ENCODE measurements at regions not wholly inside any gene's neighbourhood (a gene's known extent, or its start where the extent isn't known, plus 50 kb on each side); places are given as distances from the start of the nearest gene placed in this dataset.

DNA sequence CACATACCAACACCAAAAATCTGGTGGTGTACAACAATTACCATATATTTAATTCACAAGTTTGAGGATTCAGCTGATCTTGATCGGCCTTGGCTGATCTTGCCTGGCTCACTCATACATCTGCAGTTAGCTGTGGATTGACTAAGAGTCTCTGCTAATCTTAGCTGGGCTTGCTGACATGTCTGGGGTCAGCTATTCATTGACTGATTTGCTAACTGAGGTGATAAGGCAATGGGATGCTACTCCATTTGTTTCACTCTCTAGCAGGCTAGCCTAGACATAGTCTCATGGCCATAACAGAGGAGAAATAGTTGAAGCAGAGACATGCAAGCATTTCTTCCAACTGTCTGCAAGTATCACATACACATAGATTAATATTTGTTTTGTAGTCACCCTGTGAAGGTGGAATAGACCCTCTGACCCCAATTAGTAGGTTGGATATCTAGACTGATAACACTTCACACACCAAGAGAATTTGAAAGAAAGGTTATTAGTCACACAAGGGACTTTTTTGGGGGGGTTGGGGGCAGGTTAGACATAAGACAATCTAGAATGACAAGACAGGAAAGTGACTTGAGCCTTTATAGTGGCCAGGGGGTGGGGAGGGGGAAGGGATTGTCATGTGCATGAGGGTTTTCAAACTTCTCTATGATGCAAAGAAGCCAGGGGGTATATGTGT is 142.3 kb downstream of the BARHL2 start:
- no peaks in the 10 kb centered on the region for H3K4me1 ChIP-seq
- no peak overlapping the region for H3K4me3 ChIP-seq
- intact Hi-C loops (cut with DNase I; ENCODE audit: low total_unique reads) = no loop called here
- 93 to 100% methylated on average over 1 of the region's 1 CpG for WGBS, 2 donors
- H3K9me3 ChIP-seq = no peaks in the 10 kb centered on the region
- H3K27ac ChIP-seq = no peak overlapping the region
- no peak for TF ChIP-seq POLR2A (IDR thresholded peaks at IDR 0.05)
- TF ChIP-seq, protein P1, sequence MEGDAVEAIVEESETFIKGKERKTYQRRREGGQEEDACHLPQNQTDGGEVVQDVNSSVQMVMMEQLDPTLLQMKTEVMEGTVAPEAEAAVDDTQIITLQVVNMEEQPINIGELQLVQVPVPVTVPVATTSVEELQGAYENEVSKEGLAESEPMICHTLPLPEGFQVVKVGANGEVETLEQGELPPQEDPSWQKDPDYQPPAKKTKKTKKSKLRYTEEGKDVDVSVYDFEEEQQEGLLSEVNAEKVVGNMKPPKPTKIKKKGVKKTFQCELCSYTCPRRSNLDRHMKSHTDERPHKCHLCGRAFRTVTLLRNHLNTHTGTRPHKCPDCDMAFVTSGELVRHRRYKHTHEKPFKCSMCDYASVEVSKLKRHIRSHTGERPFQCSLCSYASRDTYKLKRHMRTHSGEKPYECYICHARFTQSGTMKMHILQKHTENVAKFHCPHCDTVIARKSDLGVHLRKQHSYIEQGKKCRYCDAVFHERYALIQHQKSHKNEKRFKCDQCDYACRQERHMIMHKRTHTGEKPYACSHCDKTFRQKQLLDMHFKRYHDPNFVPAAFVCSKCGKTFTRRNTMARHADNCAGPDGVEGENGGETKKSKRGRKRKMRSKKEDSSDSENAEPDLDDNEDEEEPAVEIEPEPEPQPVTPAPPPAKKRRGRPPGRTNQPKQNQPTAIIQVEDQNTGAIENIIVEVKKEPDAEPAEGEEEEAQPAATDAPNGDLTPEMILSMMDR (IDR thresholded peaks at IDR 0.05) = no peak
- no peaks in the 10 kb centered on the region for H3K36me3 ChIP-seq (ENCODE audit: low read depth, missing control alignments)
- H3K27me3 ChIP-seq = no peaks in the 10 kb centered on the region
- no peak for DNase-seq

DNA sequence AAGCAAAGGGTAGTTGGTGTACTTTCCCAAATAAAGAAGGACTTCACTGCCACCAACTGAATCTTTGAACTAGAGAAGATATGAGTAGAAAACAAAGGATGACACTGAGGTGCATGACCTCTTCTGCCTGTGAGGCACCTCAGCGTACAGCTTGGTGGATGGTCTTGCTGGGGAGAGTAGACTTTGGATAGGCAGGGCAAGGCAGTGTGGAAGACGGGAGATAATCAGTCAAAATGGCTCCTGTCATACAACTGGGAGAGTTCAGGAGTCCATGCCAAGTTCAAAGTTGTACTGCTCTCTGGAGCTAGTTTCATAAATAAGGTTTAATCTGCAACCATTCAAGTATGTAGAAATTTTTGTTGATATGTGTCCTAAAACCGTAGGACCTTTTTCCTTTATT is 143.4 kb downstream of the BARHL2 start:
- Histone ChIP-seq H3K36me3 (ENCODE audit: low read depth, missing control alignments) (no peaks in the 10 kb centered on the region), H3K4me1 (no peaks in the 10 kb centered on the region), H3K9me3 (no peaks in the 10 kb centered on the region), H3K4me3 (no peak overlapping the region), H3K27me3 (no peaks in the 10 kb centered on the region), H3K27ac (no peak overlapping the region)
- intact Hi-C loops (cut with DNase I; ENCODE audit: low total_unique reads) = no loop called here
- 77 to 86% methylated on average over 3 of the region's 3 CpGs for WGBS, 2 donors
- TF ChIP-seq POLR2A (IDR thresholded peaks at IDR 0.05) = no peak
- TF ChIP-seq, protein P1 (IDR thresholded peaks at IDR 0.05) = no peak
- no peak for DNase-seq

DNA sequence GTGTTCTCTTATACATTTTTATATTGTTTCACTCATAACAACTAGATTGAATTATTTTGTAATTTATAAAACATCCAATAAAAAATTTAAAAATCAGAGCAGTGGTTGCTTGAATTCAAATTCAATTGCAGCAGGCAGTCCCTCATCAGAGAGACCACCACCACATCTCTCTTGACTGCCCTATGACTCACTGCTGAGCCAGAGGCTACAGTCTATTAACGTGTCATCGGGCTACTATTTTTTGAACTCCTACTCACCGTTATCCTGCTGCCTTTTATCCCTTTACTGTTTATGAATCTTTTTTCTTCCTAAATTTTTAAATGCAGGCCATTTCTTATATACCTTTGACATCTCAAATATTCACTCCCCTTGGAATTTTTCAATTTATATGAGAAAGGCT is 144.7 kb downstream of the BARHL2 start:
- H3K27ac ChIP-seq = no peak overlapping the region
- H3K4me3 ChIP-seq = no peak overlapping the region
- no peaks in the 10 kb centered on the region for H3K9me3 ChIP-seq
- no peaks in the 10 kb centered on the region for H3K36me3 ChIP-seq (ENCODE audit: low read depth, missing control alignments)
- DNase-seq = no peak
- intact Hi-C loops (cut with DNase I; ENCODE audit: low total_unique reads) = no loop called here
- 86 to 87% methylated on average over 3 of the region's 3 CpGs for WGBS, 2 donors
- no peaks in the 10 kb centered on the region for H3K4me1 ChIP-seq
- no peaks in the 10 kb centered on the region for H3K27me3 ChIP-seq
- TF ChIP-seq, protein P1 (IDR thresholded peaks at IDR 0.05) = no peak
- no peak for TF ChIP-seq POLR2A (IDR thresholded peaks at IDR 0.05)

DNA sequence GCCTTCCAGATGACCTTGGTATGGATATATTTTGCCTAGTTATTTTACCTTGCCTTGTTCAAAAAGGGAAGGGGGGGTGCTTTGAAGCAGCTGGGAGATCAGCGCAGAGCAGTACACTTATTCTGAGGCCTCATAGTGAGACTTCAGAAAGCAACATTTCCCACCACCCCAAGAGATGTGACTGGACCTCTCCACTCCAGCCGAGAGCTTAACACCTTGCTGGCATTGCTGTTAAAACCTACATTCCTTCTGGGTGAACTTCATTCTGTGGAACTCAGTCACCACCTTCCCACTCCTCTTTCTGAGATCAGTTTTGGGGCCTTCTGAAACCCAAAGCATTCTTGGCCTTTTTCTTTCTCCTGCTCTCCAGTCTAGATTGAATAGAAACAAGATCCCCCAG is 148.7 kb downstream of the BARHL2 start:
- Histone ChIP-seq H3K27ac (no peak overlapping the region), H3K27me3 (no peaks in the 10 kb centered on the region), H3K4me1 (no peaks in the 10 kb centered on the region), H3K9me3 (no peaks in the 10 kb centered on the region), H3K36me3 (ENCODE audit: low read depth, missing control alignments) (no peaks in the 10 kb centered on the region), H3K4me3 (no peak overlapping the region)
- 83 to 89% methylated on average over 2 of the region's 2 CpGs for WGBS, 2 donors
- no peak for TF ChIP-seq POLR2A (IDR thresholded peaks at IDR 0.05)
- TF ChIP-seq, protein P1 (IDR thresholded peaks at IDR 0.05) = no peak
- no peak for DNase-seq
- intact Hi-C loops (cut with DNase I; ENCODE audit: low total_unique reads) = no loop called here

DNA sequence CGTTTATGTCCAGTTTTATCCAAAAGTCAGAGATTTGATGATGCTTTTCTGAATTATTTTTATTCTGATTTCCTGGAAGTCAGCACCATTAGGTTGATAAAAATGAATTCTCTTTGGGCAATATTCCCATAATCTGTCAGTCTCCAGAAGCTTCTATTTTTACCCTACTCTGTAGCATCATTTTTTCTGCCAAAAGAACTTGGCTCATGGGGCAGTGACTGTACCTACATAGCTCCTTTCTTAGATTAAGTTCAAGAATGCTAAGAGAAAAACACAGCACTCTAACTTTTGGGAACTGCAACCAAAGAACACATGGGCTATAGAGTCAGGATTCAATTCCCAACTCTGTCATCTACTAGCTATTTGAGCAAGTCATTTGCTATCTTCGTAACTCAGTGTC is 152.9 kb downstream of the BARHL2 start:
- no peak for TF ChIP-seq POLR2A (IDR thresholded peaks at IDR 0.05)
- TF ChIP-seq, protein P1 (IDR thresholded peaks at IDR 0.05) = no peak
- Histone ChIP-seq H3K9me3 (no peaks in the 10 kb centered on the region), H3K27ac (no peak overlapping the region), H3K4me1 (no peaks in the 10 kb centered on the region), H3K36me3 (ENCODE audit: low read depth, missing control alignments) (no peaks in the 10 kb centered on the region), H3K4me3 (no peak overlapping the region), H3K27me3 (no peaks in the 10 kb centered on the region)
- intact Hi-C loops (cut with DNase I; ENCODE audit: low total_unique reads) = no loop called here
- 86 to 89% methylated on average over 2 of the region's 2 CpGs for WGBS, 2 donors
- DNase-seq = no peak
